GM12865 (cell line): ENCODE measurements at regions not wholly inside any gene's neighbourhood (a gene's known extent, or its start where the extent isn't known, plus 50 kb on each side); places are given as distances from the start of the nearest gene placed in this dataset.

Experiments
- DNase-seq: peaks from one replicate; pipeline ENCODE4 v3.0.0; 2010; ENCODE audit warnings: low read depth
- H3K4me3 ChIP-seq: 2 replicates; pipeline ENCODE4 v1.5.1; 2011; ENCODE audit warnings: mild to moderate bottlenecking, low read depth, low read length, control low read depth
- CTCF ChIP-seq: IDR thresholded peaks from 2 replicates; pipeline ENCODE4 v1.5.1; 2011; ENCODE audit warnings: low read length, control low read depth, low read depth, inconsistent platforms; ENCODE audit not compliant: insufficient read depth; ENCODE audit errors: missing control alignments

GRCh38 chr14:97931273-97931672 lies 1134.1 kb downstream of the VRK1 start:
- H3K4me3 ChIP-seq: no peak overlapping the region
- no peak for DNase-seq
- TF ChIP-seq CTCF: no peak

GRCh38 chr14:97942921-97943320 lies 1145.7 kb downstream of the VRK1 start:
- H3K4me3 ChIP-seq: no peak overlapping the region
- no peak for DNase-seq
- TF ChIP-seq CTCF: no peak

- no peak overlapping the region for H3K4me3 ChIP-seq
- no peak for DNase-seq
- TF ChIP-seq CTCF: no peak
These were observed 1146.4 kb downstream of the VRK1 start for GRCh38 chr14:97943619-97944018.

GRCh38 chr14:97944380-97944779 lies 1147.2 kb downstream of the VRK1 start:
- no peak for TF ChIP-seq CTCF
- no peak for DNase-seq
- H3K4me3 ChIP-seq: no peak overlapping the region

- no peak overlapping the region for H3K4me3 ChIP-seq
- TF ChIP-seq CTCF: no peak
- DNase-seq: no peak
These were observed 1148.4 kb downstream of the VRK1 start for GRCh38 chr14:97945631-97946030.

GRCh38 chr14:97946240-97946639 lies 1149.1 kb downstream of the VRK1 start:
- no peak overlapping the region for H3K4me3 ChIP-seq
- no peak for DNase-seq
- no peak for TF ChIP-seq CTCF

- TF ChIP-seq CTCF: no peak
- no peak for DNase-seq
- H3K4me3 ChIP-seq: no peak overlapping the region
These were observed 1149.5 kb downstream of the VRK1 start for GRCh38 chr14:97946641-97947040.
